Limb (tissue), 2 donors: ENCODE measurements at regions not wholly inside any gene's neighbourhood (a gene's known extent, or its start where the extent isn't known, plus 50 kb on each side); places are given as distances from the start of the nearest gene placed in this dataset.
"Not testable (repeated sequence)": the region's sequence is repeated elsewhere in the genome, so short reads cannot be mapped to it uniquely, and the experiment has no call there.

Experiments
- DNase-seq, 2 donors: peaks; one replicate each; pipeline ENCODE4 v3.0.0-alpha.2; 2016; ENCODE audit errors: extremely low spot score in 2 of 2

- DNase-seq = no peak
Measured at GRCh38 chr10:9015447-9015846, 961.0 kb downstream of the GATA3 start.

GRCh38 chr10:9016930-9017329, 962.4 kb downstream of the GATA3 start:
- DNase-seq = no peak

DNA sequence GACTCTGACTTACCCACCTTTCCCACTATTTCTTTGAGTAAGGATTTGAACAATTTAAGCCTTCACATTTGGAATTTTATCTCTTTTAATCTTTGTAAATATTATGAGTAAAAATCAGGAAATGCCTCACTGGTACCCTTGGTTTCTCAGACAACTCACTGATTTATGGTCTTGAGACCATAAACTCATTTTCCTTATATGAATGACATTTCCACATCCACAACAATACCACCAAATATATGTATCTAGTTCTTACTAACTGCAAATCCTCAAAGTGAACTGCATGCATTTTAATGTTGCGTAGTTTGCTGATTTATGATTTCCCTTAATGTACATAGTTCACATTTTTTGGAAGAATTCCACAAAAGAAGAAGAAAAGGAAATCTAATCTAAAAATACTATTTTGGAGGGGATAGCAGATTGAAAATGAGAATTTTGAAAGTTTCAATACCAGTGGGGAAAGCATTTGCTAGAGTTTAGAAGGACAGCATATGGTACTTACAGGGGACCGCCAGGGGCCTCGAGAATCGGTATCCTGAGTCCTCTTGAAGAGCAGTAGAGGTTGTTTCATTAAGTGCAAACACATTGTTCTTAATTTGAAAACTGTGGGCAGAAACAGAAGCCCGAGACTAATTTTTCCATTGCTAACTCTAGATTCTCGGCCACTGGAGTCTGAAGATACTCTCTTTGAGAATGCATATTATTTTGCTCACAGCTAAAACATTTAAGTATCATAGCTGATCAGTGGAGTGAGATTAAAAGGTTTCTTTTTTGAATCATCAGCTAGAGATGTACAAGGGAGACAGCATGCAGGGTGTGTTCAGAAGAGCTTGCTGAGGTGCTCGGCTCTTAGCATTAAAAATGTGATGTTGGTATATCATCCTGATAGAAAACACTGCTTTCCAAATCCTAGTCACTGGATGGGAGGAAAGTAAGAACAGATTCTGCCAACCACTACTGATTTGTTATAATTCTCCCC, 964.0 kb downstream of the GATA3 start:
- DNase-seq = no peak

DNA sequence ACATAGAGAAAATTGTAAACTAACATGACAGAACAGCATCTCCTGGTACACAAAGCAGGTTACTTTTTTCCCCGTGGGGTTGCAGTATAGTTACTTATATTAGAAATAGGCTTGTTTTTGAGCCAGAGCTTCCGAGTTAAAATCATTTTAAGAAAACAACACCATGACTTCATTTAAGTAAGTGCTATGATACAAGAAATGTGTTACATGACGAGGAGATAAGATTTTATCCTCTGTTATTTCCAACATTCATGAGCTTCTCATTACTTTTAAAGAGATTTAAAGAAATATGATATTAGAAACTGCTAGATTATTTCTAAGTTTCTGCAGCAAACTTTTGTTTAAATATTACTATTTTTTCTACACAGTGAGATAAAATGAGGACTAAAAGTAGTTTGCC, 968.7 kb downstream of the GATA3 start:
- DNase-seq = no peak

DNA sequence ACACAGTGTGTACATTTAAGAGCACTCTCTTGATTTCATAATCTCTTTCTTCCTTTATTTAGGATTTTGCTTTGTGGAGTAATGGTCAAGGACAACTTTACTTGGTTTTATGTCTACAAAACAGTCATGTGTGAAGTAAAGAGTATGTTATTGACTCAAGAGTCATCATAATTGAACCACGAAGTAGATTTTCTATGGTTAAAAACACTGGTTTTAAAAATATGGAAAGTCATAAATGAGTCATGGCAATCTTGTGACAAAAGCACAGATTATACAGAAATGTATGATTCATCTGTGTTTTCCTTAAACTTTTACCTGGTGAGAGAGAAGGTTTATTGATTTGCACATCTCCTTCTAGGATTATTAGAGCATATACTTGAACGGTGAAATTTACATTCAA, 969.7 kb downstream of the GATA3 start:
- DNase-seq = no peak

GRCh38 chr10:9028231-9028630, 973.7 kb downstream of the GATA3 start:
- no peak for DNase-seq

DNA sequence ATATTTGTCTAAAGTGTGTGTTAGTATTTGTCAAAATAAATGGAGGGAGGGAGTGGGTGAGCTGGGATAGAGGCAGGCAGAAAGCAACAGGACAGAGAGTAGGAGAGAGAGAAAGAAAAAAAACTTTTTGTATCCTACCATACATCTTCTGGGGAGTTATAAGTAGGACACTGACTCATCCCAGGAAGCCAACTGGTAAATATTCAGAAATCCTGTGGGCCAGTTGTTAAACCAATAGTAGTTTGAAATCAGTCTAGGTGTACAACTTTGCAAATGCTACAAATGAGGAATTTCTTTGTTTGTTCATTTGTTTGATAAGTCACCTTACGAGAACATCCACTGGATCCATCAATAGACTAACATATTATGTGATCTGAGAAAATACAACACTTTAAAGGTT, 980.9 kb downstream of the GATA3 start:
- DNase-seq = no peak

DNA sequence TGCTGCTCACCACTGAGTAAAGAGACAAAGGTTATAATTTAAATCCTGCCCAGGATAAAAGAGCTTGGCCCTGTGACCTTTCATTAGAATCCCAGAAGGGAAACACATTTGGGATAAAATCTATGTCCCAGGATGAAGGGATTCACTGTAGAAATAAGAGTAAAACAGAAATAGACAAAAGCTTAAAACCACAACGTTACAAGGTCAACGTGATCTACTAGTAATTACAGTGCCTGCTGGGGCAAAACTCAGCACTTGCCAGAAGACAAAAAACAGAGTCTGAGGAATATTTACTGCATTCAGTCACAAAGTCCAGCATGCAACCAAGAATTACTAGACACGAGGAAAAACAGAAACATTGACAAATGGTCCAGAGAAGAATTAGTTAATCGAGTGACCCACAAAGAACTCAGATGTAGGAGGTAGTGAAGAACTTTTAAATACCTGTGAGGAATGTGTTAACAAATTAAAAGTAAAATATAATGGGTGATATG, 982.3 kb downstream of the GATA3 start:
- no peak for DNase-seq

DNA sequence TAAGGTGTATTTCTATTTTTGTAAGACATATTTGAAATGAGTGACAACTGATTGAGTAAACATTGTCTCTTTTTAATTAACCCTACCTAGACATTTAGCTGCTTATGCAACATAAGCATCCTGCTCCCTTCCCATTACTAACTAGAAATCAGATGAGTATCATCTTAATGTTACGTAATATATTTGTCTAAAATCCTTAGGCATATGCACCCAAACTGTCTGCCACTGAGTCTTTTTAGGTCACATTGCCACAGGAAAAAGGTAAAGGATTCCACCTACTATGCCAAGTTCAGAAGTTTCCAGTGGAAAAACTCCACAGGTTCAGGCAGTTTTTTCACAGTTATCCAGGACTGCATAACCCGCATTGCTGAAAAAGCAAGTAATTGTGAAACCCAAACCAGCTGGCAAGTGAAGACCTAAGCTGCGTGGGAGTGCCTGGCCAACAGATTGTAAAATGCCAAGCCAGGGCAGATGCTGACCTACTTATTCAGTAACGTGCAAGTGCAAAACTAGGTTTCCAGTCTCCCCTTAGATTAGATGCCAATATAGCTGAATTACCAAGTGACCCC, 983.7 kb downstream of the GATA3 start:
- no peak for DNase-seq

DNA sequence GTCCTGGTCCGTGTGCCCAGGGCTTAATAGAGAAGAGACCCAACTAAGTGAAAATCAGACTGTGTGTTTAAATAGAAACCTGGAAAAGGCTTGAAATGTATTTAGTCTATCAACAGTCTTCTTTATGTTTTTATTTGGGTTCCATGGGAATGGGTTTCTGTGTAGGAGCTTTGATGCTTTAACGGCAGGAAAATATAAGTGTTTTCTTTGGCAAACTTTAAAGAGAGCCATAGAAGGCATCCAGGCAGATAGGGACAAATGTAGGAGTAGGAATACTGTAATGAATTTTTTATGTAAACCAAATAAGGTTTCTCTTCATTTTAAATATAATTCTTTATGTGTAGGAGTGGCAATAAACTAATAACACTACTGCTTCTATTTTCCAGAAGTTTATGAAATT, 989.0 kb downstream of the GATA3 start:
- DNase-seq = peak in 1 of 2 donors; percentile 3

- no peak for DNase-seq
Measured at GRCh38 chr10:9045311-9045710, 990.8 kb downstream of the GATA3 start.

DNA sequence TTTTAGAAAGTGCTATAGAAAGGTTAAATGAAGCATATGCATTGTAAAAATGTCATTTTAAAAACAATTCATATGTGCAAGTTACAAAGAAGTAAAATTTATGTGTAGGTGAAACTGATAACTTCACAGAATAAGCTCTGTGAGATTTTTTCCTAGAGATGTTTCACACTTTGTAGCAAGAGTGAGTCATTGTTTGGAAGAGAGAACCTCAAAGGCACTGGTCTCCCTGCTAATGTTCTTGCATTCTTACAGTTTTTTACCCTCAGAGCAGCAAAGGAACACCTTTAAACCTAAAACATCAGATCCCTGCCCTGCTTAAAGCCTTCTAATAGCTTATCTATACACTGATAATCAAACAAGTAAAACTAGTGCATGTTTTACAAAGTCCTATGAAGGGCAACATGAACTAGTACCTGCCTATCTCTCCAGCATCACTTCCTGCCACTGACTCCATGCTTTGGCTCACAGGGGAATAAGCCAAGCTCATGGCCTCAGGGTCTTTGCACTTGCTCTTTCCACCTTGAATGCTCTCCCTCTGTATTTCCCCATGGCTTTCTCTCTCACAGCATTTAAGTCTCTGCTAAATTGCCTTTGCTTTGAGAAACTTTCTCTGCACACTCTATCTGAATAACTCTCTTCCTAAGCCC, 997.0 kb downstream of the GATA3 start:
- DNase-seq = no peak

- DNase-seq = no peak
Measured at GRCh38 chr10:9052767-9053166, 998.3 kb downstream of the GATA3 start.

DNA sequence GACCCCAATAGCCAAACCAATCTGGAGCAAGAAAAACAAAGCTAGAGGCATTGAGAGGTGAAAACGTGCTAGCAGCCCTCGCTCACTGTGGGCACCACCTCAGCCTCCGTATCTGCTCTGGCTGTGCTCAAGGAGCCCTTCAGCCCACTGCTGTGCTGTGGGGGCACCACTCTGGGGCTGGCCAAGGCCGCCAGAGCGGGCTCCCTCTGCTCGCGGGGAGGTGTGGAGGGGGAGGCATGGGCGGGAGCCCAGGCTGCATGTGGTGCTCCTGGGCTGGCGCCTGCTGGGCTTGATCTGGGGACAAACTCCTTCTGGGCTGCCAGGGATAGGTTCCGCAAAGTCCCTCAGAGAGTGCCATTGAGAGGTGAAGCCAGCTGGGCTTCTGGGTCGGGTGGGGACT, 1002.0 kb downstream of the GATA3 start:
- no peak for DNase-seq

DNA sequence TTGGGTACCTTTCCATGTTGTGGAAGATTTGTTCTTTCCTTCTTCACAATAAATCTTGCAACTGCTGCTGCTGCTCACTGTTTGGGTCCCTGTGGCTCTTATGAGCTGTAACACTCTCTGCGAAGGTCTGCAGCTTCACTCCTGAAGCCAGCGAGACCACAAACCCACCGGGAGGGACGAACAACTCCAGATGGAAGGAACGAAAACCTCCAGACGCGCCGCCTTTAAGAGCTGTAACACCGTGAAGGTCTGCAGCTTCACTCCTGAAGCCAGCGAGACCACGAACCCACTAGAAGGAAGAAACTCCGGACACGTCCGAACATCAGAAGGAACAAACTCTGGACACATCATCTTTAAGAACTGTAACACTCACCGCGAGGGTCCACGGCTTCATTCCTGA, 1002.8 kb downstream of the GATA3 start:
- not testable (repeated sequence) for DNase-seq

GRCh38 chr10:9060314-9060713, 1005.8 kb downstream of the GATA3 start:
- no peak for DNase-seq

DNA sequence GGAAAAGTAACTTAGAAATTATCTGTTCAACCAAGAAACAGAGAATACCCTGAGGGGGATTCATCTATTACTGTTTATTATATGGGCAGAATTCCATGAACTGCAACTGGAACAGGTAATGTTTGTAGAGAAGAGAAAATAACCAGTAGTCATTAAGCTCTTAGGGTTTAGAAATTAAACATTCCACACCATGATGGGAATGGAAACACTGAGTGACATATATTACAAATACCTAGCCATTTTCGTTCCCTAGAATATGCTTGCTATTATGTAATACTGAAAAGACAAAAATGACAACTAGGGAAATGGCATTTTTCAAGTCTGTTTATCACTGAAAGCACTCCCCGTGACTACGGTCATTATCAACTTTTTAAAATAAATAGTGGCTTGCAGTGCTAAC, 1007.4 kb downstream of the GATA3 start:
- DNase-seq = no peak

DNA sequence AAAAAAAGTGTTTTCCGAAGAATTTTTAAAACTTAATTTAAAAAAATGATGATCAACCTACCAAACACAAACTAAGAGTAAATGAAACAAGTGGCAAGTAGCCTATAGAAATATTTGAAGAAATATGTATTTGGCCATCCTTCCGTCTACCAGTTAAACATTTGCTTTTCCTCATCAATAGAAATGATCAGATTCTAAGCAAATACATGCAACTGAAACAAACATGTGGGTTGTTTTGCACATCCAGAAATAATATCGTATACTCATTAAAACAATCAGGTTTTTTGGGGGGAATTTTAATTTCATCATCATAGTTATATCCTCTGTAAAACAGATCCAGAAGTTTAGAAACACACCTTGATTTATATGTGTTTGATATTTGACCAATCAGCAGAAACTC, 1011.7 kb downstream of the GATA3 start:
- DNase-seq = no peak

DNA sequence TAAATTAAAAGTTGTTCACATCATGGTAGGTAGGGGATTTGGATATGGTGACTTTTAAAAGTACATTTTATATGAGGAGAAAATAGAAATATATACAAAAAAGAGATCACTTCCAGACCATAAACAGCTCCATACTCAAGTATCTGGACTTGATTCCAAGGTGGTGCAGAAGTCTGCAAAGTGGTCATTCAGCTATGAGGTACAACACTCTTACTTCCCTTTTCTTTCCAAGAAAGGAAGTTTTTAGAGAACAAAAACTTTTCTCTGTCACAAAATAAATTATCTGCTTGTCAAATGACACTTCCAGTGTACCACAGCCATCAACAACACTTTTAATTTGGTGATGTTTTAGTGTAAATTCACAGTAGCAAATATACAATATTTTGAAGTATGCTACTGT, 1013.5 kb downstream of the GATA3 start:
- no peak for DNase-seq

GRCh38 chr10:9069136-9069535, 1014.6 kb downstream of the GATA3 start:
- DNase-seq = no peak

- no peak for DNase-seq
Measured at GRCh38 chr10:9075420-9075819, 1020.9 kb downstream of the GATA3 start.

DNA sequence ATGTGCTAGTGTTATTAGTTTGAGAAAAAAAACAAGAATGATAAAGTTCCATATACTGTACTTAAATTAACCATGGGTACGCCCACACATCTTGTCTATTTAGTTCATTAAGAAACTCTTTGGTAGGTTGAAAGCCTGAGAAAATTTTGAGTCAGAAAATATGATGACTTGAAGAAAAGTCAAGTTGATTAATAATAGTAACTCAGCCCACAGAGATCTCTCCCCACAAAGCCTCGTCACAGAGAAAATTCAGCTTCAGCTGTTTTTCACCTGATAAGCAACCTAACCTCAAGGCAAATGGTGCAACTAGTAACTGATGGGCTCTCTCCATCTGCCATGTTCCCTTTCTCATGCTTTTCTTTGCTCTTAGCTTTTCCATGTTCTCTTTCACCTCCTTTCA, 1021.6 kb downstream of the GATA3 start:
- DNase-seq = no peak
